Activated CD4-positive, CD25-positive, alpha-beta regulatory T cell (primary cell): ENCODE measurements at regions not wholly inside any gene's neighbourhood (a gene's known extent, or its start where the extent isn't known, plus 50 kb on each side); places are given as distances from the start of the nearest gene placed in this dataset.

Source experiments
- DNase-seq, 4 experiments: peaks; one replicate each; lab custom pipeline; 2025; lab: John Stamatoyannopoulos, UW

DNA sequence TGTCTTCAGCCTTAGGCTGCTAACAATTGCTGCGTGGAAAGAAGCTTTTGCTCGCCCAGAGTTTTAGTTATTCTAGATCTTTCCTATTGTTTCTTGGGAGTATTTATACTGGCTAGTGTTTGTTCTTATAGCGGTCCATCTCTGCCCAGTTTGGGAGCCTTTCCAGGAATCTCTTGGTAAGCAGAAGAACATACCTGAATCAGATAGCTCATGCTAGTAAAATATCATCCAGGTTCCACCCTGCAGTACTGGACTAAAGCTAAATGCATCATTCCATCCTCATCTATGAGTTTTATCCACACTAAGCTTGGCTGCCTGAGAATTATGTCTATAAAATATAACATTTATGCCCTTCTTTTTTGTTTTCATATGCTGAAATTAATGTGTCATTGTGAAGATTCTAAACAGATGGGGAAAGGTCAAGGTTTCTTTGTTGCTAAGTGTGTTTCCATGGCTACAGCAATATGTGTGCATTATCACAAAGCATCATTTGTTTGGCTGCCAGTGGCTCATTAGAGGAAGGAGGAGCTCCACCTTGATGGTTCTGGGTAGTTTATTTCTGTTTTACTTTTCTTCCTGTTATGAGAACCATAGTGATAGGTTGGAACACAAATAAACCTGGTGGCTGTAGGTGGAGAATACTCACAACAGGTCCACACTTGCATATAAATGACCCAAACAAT lies 182.8 kb downstream of the PIK3C3 start:
- no peak for DNase-seq

DNA sequence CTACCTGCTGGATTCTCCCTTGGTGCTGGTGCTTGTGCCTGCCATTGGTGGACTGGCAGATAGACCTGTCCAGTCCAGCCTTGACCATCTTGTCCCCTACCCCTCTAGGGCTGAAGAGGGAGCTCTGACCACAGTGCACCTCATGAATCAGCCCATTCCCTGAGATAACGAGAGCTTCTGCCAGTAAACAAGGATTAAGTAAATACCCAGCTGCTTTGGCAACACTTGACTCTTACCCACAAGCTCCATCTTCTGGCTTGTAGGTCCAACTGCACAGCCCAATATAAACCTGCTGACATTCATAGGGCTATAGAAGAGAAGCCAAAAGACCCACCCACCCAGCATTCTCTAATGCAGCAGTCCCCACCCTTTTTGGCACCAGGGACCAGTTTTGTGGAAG lies 186.4 kb downstream of the PIK3C3 start:
- DNase-seq: no peak

- no peak for DNase-seq
Observed at GRCh38 chr18:42155024-42155423, 200.0 kb downstream of the PIK3C3 start.

DNA sequence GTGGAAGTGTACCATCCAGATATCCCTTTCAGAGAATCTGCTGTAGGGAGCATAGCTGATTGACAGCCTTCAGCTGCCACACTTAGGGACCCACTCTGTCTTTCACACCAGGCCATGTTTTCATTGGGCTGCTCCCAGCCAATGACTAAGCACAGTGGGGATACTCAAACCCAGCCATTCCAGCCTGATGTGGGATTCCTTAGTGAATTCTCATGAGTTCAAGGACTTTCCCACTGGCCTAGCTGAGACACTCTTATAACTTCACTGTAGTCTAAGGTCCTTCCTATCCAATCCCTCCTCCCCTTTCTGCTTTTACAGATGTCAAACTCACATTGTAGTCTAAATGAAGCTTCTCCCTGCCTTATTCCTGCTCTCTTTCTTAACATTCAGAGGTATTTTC lies 201.2 kb downstream of the PIK3C3 start:
- no peak for DNase-seq

- no peak for DNase-seq
Observed at GRCh38 chr18:42157420-42157819, 202.4 kb downstream of the PIK3C3 start.

GRCh38 chr18:42157878-42158277 lies 202.8 kb downstream of the PIK3C3 start:
- DNase-seq: no peak

- DNase-seq: no peak
Observed at GRCh38 chr18:42159146-42159545, 204.1 kb downstream of the PIK3C3 start.

GRCh38 chr18:42163321-42163720 lies 208.3 kb downstream of the PIK3C3 start:
- DNase-seq: no peak

DNA sequence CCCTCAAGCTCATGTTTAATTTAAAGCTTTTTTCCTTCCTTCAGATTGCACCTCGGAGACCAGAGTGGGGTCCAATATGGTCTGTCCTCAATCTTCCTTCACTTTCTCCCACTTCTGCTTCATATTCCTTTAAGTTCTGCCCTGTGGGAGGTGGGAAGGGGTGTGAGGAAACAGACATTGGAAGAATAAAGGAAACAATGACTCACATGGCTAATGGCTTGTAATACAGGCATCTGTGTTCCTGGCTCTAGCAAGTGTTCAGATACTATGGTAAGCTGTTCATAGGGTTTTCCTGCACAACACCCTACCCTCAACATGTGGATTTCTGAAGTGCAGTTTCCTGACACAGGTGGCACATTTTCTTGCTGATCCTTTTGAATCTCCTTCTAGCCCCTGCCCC lies 209.5 kb downstream of the PIK3C3 start:
- DNase-seq: no peak

DNA sequence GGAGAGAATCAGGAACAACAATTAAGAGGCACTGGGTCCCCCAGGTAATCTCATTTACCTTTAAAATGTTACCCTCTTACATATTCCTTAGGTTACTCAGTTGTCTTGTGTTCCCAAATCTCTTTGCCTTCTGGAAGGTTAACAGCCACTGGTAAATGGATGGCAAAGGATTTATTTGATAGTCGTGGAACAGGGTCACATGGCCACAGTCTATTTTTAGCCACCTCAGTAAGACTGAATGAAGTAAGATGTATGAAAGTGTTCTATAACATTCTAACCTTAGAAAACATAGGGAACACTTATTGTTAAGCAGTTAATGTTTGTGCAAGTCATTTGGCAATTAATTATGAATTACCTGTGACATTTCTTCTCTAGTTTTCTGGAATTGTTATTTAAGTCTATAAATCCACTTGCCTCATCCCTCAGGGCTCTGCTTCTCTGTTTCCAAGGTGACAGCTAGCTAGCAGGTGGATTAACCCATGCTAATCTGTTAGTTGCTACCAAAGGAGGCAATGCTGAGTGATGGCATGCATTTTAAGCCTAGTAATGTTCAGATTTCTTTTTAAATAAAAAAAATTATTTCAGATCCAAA lies 211.0 kb downstream of the PIK3C3 start:
- no peak for DNase-seq

DNA sequence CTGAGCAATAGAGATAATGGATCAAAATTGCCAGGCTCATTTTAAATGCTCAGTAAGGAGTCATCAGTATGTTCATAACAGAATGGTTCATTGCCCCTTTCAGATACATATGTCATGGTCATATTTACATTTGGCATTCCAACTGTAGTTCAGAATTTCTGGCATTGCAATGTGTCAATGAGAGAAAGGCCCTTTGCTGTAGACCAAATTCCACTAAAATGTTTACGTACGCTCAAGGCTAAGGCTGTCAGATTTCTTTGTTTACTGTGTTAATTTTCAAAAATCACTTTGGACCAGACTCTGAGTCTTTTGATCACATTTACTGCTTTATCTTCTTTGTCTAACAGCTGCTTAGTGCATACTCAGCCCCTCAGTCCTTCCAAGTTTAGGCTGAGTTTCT lies 213.5 kb downstream of the PIK3C3 start:
- no peak for DNase-seq

- DNase-seq: no peak
Observed at GRCh38 chr18:42168907-42169306, 213.9 kb downstream of the PIK3C3 start.

- DNase-seq: no peak
Observed at GRCh38 chr18:42174909-42175308, 219.9 kb downstream of the PIK3C3 start.

DNA sequence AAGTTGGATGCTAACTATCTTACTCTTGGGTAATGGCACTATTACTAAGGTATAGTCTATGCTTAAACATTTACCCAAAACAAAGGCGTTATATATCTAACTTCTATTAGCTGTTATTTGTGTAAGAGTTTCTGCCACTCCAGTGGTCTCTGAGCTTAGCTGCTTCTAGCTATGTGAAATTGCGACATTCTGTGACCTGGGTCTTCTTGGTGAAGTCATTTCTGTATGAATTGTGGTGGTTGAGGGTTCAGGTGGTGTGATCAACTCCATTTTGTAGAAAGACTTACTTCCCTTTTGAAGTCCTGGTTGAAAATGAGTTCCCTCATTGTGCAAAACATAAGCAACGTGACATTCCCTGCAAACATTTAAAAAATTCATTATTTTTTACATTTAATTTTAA lies 221.6 kb downstream of the PIK3C3 start:
- DNase-seq: no peak

- no peak for DNase-seq
Observed at GRCh38 chr18:42177390-42177789, 222.4 kb downstream of the PIK3C3 start.

DNA sequence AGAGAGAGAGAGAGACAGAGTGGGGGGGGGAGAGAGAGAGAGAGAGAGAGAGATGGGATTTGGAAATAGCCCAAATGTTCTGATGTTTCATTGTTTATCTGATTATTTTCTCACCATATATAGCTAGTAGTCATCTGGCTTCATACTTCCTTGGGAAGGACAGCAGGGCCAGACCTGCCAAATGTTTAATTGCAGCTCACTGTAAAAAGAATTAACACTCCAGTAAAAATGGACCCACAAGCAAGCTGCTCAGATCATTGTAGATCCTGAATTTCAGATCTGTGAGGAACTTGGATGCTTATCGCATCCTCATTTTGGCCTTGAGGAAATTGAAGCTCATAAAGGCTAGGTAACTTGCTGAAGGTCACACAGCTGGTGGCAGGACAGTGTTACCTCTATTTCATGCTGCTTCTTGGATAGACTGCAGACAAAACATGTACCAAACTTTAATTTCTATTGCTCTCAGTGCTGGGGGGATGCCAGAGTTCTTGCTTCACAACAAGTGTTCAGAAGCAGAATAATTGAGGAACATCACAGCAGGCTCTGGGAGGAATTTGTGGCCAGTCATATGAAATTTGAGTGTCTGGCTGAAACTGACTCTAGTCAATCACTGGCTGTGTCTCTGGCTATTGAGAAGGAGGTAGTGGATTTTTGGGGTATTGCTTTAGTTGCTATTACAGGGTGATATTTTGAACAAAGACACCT lies 223.5 kb downstream of the PIK3C3 start:
- DNase-seq: no peak

GRCh38 chr18:42179542-42180121 lies 224.6 kb downstream of the PIK3C3 start:
- no peak for DNase-seq

GRCh38 chr18:42181474-42181873 lies 226.4 kb downstream of the PIK3C3 start:
- no peak for DNase-seq

GRCh38 chr18:42182728-42183700 lies 228.0 kb downstream of the PIK3C3 start:
- no peak for DNase-seq

- no peak for DNase-seq
Observed at GRCh38 chr18:42183746-42184145, 228.7 kb downstream of the PIK3C3 start.

- no peak for DNase-seq
Observed at GRCh38 chr18:42184685-42185477, 229.8 kb downstream of the PIK3C3 start.
